DND-41 (cell line): ENCODE measurements at regions not wholly inside any gene's neighbourhood (a gene's known extent, or its start where the extent isn't known, plus 50 kb on each side); places are given as distances from the start of the nearest gene placed in this dataset.
"Not testable (repeated sequence)": the region's sequence is repeated elsewhere in the genome, so short reads cannot be mapped to it uniquely, and the experiment has no call there.

Source experiments
- ATAC-seq: fragments of 200-7000 bp; cut with Tn5 transposase; 3 replicates; pipeline ENCODE4 v1.9.1; 2021; ENCODE audit warnings: low read depth; ENCODE audit not compliant: insufficient read depth
- DNase-seq: peaks from one replicate; pipeline ENCODE4 v3.0.0-alpha.2; 2020
- H2AFZ ChIP-seq: 2 replicates; pipeline ENCODE4 v1.6.0; 2012; ENCODE audit warnings: low read depth, low read length
- H3K27ac ChIP-seq: 2 replicates; pipeline ENCODE4 v1.5.1; 2012; ENCODE audit warnings: low read length, inconsistent platforms
- H3K27me3 ChIP-seq: fragments of 200-600 bp; sonication (generic); 2 replicates; pipeline ENCODE4 v1.6.0; 2012; ENCODE audit warnings: low read length, mild to moderate bottlenecking, inconsistent platforms; ENCODE audit not compliant: insufficient read depth, poor library complexity
- H3K36me3 ChIP-seq: 2 replicates; pipeline ENCODE4 v1.5.1; 2012; ENCODE audit warnings: low read length, inconsistent platforms; ENCODE audit not compliant: insufficient read depth
- H3K4me1 ChIP-seq: 2 replicates; pipeline ENCODE4 v1.5.1; 2012; ENCODE audit warnings: mild to moderate bottlenecking, low read length; ENCODE audit not compliant: insufficient read depth
- H3K4me2 ChIP-seq: 2 replicates; pipeline ENCODE4 v1.6.0; 2012; ENCODE audit warnings: mild to moderate bottlenecking, moderate library complexity, low read length, inconsistent platforms; ENCODE audit not compliant: insufficient read depth
- H3K4me3 ChIP-seq, 2 experiments: fragments of 200-600 bp in 1 of 2; shearing (Covaris generic) in 1 of 2; 2 replicates each; pipeline ENCODE4 v1.5.1; 2012 to 2016; ENCODE audit warnings: inconsistent platforms in 2 of 2, low read length in 2 of 2, mild to moderate bottlenecking in 2 of 2, low read depth in 1 of 2, moderate library complexity in 1 of 2
- H3K79me2 ChIP-seq: 2 replicates; pipeline ENCODE4 v1.6.0; 2012; ENCODE audit warnings: low read length, inconsistent platforms; ENCODE audit not compliant: insufficient read depth
- H3K9ac ChIP-seq: 2 replicates; pipeline ENCODE4 v1.6.0; 2012; ENCODE audit warnings: low read depth, mild to moderate bottlenecking, inconsistent platforms, low read length, moderate library complexity
- H3K9me3 ChIP-seq: 2 replicates; pipeline ENCODE4 v1.5.1; 2012; ENCODE audit warnings: low read length, moderate library complexity, mild to moderate bottlenecking, inconsistent platforms; ENCODE audit not compliant: insufficient read depth, severe bottlenecking
- H4K20me1 ChIP-seq: 2 replicates; pipeline ENCODE4 v1.6.0; 2012; ENCODE audit warnings: low read length; ENCODE audit not compliant: insufficient read depth
- CTCF ChIP-seq: IDR thresholded peaks from 2 replicates; pipeline ENCODE4 v1.5.1; 2012; ENCODE audit warnings: borderline replicate concordance, low read length, moderate library complexity, mild to moderate bottlenecking; ENCODE audit not compliant: poor library complexity, severe bottlenecking; ENCODE audit errors: extremely low read depth
- EZH2 ChIP-seq: IDR thresholded peaks from 3 replicates; pipeline ENCODE4 v1.6.1; 2012; ENCODE audit warnings: borderline replicate concordance, low read depth, mild to moderate bottlenecking, moderate library complexity, low read length, inconsistent platforms; ENCODE audit not compliant: severe bottlenecking

- H3K9ac ChIP-seq, H3K79me2 ChIP-seq, H3K27ac ChIP-seq, H3K36me3 ChIP-seq, H3K9me3 ChIP-seq, H3K27me3 ChIP-seq, H3K4me1 ChIP-seq, H3K4me2 ChIP-seq, ATAC-seq, H3K4me3 ChIP-seq, H2AFZ ChIP-seq, H4K20me1 ChIP-seq: not testable (repeated sequence)
- peak; percentile 53 for TF ChIP-seq CTCF
- DNase-seq = peak; percentile 62
Measured at GRCh38 chr11:67799808-67800207, 125.4 kb upstream of the ALDH3B2 start.

GRCh38 chr11:67797726-67798521, 123.5 kb upstream of the ALDH3B2 start:
- ATAC-seq, H3K4me2 ChIP-seq, H3K36me3 ChIP-seq, H3K27ac ChIP-seq, H2AFZ ChIP-seq, H3K4me3 ChIP-seq, H4K20me1 ChIP-seq, H3K27me3 ChIP-seq, DNase-seq, H3K9me3 ChIP-seq, H3K9ac ChIP-seq, H3K79me2 ChIP-seq: not testable (repeated sequence)
- peaks cover 16% of the 10 kb centered on the region for H3K4me1 ChIP-seq

GRCh38 chr11:67795746-67796145, 121.3 kb upstream of the ALDH3B2 start:
- no peaks in the 10 kb centered on the region for H3K36me3 ChIP-seq
- no peaks in the 10 kb centered on the region for H3K79me2 ChIP-seq
- no peaks in the 10 kb centered on the region for H3K9me3 ChIP-seq
- ATAC-seq = no peak
- H3K27me3 ChIP-seq = no peaks in the 10 kb centered on the region
- peak overlapping the region; percentile 42; the same call in 1 of the 2 replicates for H3K27ac ChIP-seq
- no peak overlapping the region for H3K9ac ChIP-seq
- no peak overlapping the region for H3K4me2 ChIP-seq
- no peak overlapping the region for H3K4me3 ChIP-seq
- no peak for TF ChIP-seq CTCF
- TF ChIP-seq EZH2 = no peak
- H3K4me1 ChIP-seq = peaks cover 31% of the 10 kb centered on the region
- H2AFZ ChIP-seq = no peak overlapping the region
- H4K20me1 ChIP-seq = no peaks in the 10 kb centered on the region
- DNase-seq = no peak

GRCh38 chr11:67793750-67794149, 119.3 kb upstream of the ALDH3B2 start:
- H3K36me3 ChIP-seq, H3K9ac ChIP-seq, H3K4me3 ChIP-seq, H3K27me3 ChIP-seq, H3K4me2 ChIP-seq, H2AFZ ChIP-seq, H4K20me1 ChIP-seq, H3K9me3 ChIP-seq, H3K79me2 ChIP-seq: not testable (repeated sequence)
- DNase-seq (peak; percentile 52), ATAC-seq (peak; percentile 54)
- Histone ChIP-seq H3K4me1 (peaks cover 31% of the 10 kb centered on the region), H3K27ac (peak overlapping the region; percentile 79)
